ENCODE measurements at regions not wholly inside any gene's neighbourhood (a gene's known extent, or its start where the extent isn't known, plus 50 kb on each side); places are given as distances from the start of the nearest gene placed in this dataset.
"Not testable (repeated sequence)": the region's sequence is repeated elsewhere in the genome, so short reads cannot be mapped to it uniquely, and the experiment has no call there.

DNA sequence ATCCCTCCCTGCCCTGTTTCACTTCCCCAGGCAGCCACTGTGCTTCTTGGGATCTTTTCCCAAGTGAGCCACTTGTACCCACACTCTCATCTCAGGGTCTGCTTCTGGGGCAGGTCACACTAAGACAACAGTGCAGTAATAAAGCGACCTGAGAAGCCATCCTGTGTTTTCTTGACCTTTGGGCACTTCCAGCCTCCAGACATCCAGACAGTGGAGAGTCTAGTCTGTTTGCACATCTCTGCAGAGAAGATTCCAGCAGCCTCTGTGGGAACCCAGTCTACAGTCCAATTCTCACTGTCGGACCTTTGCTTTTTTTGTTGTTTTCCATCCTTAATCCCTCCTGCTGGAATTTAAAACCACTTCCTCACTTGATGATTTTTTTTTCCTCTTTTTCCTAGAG, 50.3 kb upstream of the ATP6AP2 start:
- DNase-seq = no peak

DNA sequence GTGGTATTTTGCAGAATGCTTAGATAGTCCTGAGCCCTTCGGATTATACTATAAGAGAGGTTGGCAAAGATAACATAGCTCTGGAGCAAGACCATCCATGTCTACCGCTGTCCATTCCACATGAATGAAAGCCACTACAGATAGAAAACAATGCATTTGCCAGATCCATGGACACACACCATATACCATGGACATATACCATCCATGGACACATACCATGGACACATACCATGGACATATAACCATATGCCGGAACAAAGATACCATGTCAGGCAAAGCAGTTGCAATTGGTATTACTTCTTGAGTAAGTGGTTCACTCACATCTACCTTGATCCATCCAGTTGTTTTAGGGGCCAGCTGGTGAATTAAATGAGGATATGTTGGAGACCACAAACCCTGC, 53.2 kb upstream of the ATP6AP2 start:
- no peak for DNase-seq

DNA sequence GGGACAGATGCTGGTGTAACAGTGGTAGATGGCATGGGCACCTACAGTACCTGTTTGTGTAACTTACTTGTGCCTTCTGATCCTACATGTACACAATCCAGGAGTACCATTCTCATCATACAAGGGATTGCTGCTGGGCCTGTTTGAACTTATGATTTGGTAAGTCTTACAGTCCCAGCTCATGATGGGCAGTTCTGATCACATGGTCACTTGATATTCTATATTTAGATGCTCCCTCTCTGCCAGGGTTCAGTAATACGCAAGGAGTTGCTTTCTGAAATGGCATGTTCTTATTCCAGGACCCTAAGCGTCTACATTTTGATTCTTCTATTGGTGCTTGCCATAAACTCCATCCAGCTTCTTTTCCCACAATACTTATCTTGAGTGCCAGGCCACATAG, 54.4 kb upstream of the ATP6AP2 start:
- DNase-seq = no peak

DNA sequence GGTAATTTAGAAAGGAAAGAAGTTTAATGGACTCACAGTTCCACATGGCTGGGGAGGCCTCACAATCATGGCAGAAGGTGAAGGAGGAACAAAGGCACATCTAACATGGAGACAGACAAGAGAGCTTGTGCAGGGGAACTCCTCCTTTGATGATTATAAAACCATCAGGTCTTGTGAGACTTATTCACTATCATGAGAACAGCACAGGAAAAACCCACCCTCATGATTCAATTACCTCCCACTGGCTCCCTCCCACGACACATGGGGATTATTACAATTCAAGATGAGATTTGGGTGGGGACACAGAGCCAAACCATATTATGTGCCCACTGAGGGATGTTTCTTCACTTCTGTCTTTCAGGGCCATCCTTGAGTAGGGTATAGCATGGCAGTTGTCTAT, 54.9 kb upstream of the ATP6AP2 start:
- not testable (repeated sequence) for DNase-seq

- no peak for DNase-seq
Observed at GRCh38 chrX:40524423-40524822, 56.3 kb upstream of the ATP6AP2 start.

GRCh38 chrX:40523852-40524251, 56.9 kb upstream of the ATP6AP2 start:
- no peak for DNase-seq

DNA sequence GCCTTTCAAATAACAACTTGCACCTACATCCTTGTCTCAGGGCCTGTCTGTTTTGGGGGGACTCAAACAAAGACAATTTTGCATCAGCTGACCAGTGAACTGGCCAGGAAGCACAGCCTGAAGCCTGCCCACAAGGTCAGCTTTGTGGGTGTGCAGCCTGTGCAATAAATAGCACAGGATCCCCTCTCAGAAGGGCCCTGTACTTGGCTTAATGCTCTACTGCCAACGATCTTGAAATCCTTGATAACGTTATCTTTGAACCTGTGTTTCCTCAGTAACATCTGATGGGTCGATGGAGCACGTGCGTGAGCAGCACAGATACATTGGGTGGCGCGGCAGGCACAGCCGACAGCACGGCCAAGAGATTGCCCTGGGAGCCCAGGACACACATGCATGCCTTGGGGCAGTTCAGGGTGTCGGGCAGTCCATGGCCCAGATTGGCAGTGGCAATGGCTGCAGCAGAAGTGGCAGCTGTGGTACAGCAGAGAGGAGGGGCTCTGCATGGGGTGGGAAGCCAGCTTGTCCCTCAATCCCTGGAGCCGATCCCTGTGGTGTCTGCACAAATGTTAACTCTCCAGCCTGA, 58.8 kb upstream of the ATP6AP2 start:
- DNase-seq = no peak

DNA sequence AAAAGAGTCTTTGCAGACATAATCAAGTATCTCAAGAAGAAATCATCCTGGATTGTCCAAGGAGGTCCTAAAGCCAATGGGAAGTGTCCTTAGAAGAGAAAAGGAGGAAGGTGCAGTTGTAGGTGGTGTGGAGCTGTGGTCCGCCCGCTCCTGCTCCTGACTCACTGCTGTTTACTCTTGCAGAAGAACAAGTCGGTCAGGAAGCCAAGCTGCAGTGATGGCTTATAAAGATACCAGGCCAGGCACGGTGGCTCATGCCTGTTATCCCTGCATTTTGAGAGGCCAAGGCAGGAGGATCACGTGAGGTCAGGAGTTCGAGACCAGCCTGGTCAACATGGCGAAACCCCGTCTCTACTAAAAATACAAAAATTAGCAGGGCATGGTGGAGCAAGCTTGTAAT, 66.4 kb upstream of the ATP6AP2 start:
- no peak for DNase-seq

GRCh38 chrX:40513835-40514234, 66.9 kb upstream of the ATP6AP2 start:
- DNase-seq = no peak

DNA sequence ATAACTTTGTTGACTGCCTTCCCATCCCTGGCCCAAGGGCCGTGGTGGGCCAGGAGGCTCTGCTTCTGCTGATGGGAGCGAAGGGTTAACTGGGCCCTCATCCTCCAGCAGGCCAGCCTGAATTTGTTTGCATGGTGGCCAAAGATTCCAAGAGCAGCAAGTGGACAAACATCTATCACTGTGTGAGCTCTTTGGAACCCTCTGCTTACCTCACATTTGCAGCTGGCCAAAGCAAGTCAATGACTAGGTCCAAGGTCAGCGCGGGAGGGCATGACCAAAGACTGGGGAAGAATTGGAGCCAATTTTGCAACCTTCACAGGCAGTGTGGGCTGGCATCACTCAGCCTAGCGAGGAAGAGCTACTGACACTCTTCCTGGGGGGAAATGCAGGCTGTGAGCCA, 67.8 kb upstream of the ATP6AP2 start:
- DNase-seq = no peak

- DNase-seq = no peak
Observed at GRCh38 chrX:40511258-40511657, 69.5 kb upstream of the ATP6AP2 start.

- DNase-seq = no peak
Observed at GRCh38 chrX:40508560-40508959, 72.2 kb upstream of the ATP6AP2 start.

GRCh38 chrX:40506201-40506985, 74.4 kb upstream of the ATP6AP2 start:
- no peak for DNase-seq

DNA sequence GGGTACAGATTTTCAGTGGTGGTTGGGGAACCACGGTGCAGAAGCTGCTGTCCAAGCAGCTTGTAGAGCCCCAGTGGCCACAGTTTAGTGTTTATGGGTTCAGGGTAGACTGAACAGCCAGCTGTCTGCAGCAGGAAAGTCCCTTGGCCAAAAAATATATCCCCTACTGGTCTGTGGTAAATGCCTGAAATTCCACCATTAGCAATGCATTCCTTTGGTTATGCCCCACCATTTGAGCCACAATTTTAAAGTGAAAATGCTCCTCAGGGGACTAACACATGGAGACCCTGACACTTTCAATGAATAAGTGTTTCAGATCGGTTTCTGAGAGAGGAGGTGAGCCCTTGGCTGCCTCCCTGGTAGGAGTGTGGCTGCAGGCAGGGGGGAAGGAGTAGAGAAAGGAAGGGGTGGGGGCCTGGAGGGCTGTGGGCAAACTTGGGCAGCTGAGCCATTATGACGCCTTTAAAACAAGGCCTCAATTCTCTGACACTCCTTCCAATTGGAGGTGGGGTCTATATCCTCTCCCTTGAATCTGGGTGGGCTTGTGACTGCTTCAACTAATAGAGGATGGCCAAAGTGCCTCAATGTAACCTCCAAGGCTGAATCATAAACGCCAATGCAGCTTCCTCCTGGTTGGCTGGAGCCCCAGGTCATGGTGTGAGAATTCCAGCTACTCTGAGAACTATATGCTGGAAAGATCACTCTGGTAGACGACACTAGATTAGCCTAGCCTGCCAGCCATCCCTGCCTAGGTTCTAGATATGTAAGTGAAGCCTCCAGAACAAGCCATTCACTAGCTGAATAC, 75.8 kb upstream of the ATP6AP2 start:
- DNase-seq = no peak

DNA sequence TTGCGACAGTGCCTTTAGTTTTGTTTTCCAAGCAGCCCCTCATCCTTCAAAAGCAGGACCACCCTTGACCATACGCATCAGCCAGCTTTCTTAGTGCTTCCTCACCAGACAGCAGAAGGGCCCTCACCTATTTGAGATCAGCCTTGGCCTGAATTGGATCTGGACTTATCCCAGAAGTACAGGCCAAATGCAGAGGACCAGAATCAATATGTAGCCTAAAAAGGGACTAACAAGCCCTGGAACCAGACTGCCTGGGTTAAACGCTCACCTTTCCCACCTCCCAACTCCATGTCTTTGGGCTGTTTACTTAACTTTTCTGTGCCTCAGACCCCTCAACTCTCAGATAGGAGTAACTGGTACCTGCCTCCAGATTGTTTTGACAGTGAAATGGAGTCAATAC, 77.7 kb upstream of the ATP6AP2 start:
- DNase-seq = no peak

DNA sequence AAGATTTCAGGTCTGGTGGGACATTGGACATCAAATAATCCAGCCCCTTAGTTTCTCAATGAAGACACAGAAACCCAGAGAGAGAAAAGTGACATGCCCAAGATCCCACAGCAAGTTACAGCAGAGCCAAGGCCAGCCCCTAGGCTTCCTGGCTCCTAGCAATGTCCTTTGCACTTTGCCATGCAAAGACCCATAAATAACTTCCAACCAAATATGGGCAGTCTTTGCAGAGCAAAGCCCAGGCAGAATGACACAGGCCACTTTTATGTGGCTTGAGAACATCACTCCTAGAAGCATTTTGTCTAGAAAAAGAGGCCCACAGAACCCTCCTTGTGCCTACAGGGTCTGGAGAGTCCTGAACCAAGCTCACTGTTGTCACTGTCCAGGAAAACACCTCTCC, 78.1 kb upstream of the ATP6AP2 start:
- DNase-seq = no peak

DNA sequence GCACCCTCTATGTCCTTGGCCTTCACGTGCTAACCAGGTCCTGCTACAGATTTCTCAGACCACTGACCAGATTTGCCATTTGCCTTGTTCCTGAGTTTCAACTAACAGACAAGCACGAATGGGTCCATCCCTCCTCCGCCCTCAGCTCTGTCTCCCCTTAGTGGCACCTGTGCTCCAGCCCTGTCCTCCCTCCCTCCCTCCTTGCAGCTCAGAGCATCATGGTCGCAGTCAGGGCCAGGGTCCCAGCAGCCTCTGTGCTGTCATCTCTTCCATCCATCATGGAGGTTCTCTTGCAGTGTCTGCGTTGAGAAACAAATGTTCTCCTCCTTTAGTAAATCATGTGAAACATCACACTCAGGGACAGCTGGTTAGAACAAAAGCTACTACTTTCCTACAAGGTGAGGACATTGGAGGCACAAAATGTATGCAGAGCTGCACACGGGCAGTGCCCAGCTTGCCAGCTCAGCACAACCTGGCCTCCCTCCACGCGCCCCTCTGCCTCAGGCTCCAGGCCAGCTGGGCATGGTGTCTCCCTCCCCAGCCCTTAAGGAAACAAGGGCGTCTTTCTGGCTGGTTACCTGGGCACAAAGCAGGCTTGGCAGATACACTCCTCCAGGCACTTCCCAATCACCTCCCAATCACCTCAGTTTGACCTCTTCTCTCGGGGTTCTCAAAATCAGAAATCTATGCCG, 79.5 kb upstream of the ATP6AP2 start:
- DNase-seq = no peak

DNA sequence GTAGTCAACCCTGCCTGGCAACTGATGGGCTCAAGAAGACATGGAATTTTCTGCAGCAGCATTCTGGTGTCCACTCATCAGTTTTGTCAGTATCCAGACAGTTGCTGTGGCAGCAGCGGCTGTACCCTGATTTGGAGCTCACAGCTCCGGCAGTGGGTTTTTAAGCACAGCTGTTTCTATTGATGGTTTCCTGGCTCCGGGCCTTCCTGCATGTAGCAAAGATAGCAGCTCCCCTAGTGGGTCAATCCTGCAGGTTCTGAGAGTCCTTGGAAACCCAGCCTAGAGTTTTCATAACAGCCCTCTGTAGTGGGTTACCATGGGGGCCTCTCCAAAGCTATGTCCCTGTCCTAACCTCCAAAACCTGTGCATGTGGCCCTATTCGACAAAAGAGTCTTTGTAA, 84.0 kb upstream of the ATP6AP2 start:
- DNase-seq = no peak

GRCh38 chrX:40495659-40496058, 85.1 kb upstream of the ATP6AP2 start:
- DNase-seq = no peak

DNA sequence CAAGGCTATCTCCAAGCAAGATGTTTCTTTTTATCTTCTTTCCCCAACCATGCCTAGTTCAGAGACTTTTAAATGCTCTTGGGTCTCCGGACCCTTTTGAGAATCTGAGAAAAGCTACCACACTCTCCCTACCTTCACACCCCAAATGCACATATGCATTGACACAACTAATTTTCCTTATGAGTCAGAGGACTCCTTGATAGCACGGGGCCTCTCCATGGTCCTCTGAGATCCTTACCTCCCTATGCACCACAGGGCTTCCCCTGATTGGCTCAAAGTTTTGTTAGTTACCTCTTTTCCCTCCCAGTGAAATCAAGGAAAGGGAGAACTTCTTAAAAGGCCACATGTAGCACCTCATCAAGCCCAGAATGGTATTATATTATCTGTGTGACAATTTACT, 86.8 kb upstream of the ATP6AP2 start:
- no peak for DNase-seq

DNA sequence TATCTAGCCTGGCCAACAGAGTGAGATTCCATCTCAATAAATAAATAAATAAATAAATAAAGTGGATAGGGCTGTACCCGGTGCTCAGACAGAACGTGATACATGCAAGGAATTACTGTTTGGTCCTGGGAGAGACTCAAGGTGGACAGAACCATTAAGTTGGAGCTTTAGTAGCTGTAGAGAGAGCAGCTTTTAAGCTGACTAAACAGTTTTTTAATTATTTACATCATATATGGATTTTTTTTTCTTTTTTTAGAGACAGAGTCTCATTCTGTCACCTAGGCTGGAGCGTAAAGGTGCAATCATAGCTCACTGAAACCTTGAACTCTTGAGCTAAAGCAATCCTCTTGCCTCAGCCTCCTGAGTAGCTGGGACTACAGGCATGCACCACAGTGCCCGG, 92.5 kb upstream of the ATP6AP2 start:
- DNase-seq = no peak

- DNase-seq = no peak
Observed at GRCh38 chrX:40485973-40486372, 94.8 kb upstream of the ATP6AP2 start.
